ENCODE measurements at regions not wholly inside any gene's neighbourhood (a gene's known extent, or its start where the extent isn't known, plus 50 kb on each side); places are given as distances from the start of the nearest gene placed in this dataset.

- DNase-seq: no peak
Measured at GRCh38 chr10:130836344-130836743, 475.2 kb downstream of the TCERG1L start.

GRCh38 chr10:130843051-130843653 is 468.4 kb downstream of the TCERG1L start:
- DNase-seq: no peak

GRCh38 chr10:130844310-130844709 is 467.2 kb downstream of the TCERG1L start:
- DNase-seq: no peak

- no peak for DNase-seq
Measured at GRCh38 chr10:130847170-130847569, 464.4 kb downstream of the TCERG1L start.

GRCh38 chr10:130848855-130849254 is 462.7 kb downstream of the TCERG1L start:
- DNase-seq: no peak

GRCh38 chr10:130854151-130854550 is 457.4 kb downstream of the TCERG1L start:
- no peak for DNase-seq

GRCh38 chr10:130857631-130858295 is 453.8 kb downstream of the TCERG1L start:
- DNase-seq: no peak

- no peak for DNase-seq
Measured at GRCh38 chr10:130858626-130859025, 452.9 kb downstream of the TCERG1L start.

- DNase-seq: no peak
Measured at GRCh38 chr10:130859427-130859826, 452.1 kb downstream of the TCERG1L start.

- DNase-seq: no peak
Measured at GRCh38 chr10:130862122-130862521, 449.4 kb downstream of the TCERG1L start.

- DNase-seq: no peak
Measured at GRCh38 chr10:130862626-130863025, 448.9 kb downstream of the TCERG1L start.

GRCh38 chr10:130863044-130863443 is 448.5 kb downstream of the TCERG1L start:
- no peak for DNase-seq

- DNase-seq: no peak
Measured at GRCh38 chr10:130864961-130865818, 446.3 kb downstream of the TCERG1L start.

- no peak for DNase-seq
Measured at GRCh38 chr10:130866857-130867256, 444.7 kb downstream of the TCERG1L start.

- no peak for DNase-seq
Measured at GRCh38 chr10:130867446-130868194, 443.9 kb downstream of the TCERG1L start.

GRCh38 chr10:130869179-130869841 is 442.2 kb downstream of the TCERG1L start:
- DNase-seq: no peak

GRCh38 chr10:130871406-130871805 is 440.1 kb downstream of the TCERG1L start:
- DNase-seq: no peak

GRCh38 chr10:130873636-130874035 is 437.9 kb downstream of the TCERG1L start:
- no peak for DNase-seq

GRCh38 chr10:130875116-130875515 is 436.4 kb downstream of the TCERG1L start:
- DNase-seq: no peak

GRCh38 chr10:130875897-130876472 is 435.5 kb downstream of the TCERG1L start:
- DNase-seq: no peak

GRCh38 chr10:130877126-130877525 is 434.4 kb downstream of the TCERG1L start:
- DNase-seq: no peak

- DNase-seq: no peak
Measured at GRCh38 chr10:130878131-130878530, 433.4 kb downstream of the TCERG1L start.

Measured in hindlimb muscle (tissue), 1 donor.